Breast epithelium (tissue), 4 donors: ENCODE measurements at regions not wholly inside any gene's neighbourhood (a gene's known extent, or its start where the extent isn't known, plus 50 kb on each side); places are given as distances from the start of the nearest gene placed in this dataset.

Experiments
- DNase-seq, 2 donors: peaks; one replicate each; pipeline ENCODE4 v3.0.0-alpha.2; 2019; ENCODE audit warnings: low spot score in 2 of 2
- H3K27ac ChIP-seq, 2 donors: fragments of 200-600 bp; sonication (generic) in 1 of 2; one replicate each; pipeline ENCODE4 v1.5.1; 2016 to 2019; ENCODE audit warnings: mild to moderate bottlenecking in 1 of 2
- H3K27me3 ChIP-seq, 2 donors: fragments of 200-600 bp; sonication (generic) in 1 of 2; one replicate each; pipeline versions ENCODE4 v1.5.1 to v1.6.0; 2017 to 2019; ENCODE audit warnings: control low read depth in 1 of 2, mild to moderate bottlenecking in 1 of 2
- H3K36me3 ChIP-seq: fragments of 200-600 bp; one replicate; pipeline ENCODE4 v1.5.1; 2019
- H3K4me1 ChIP-seq, 2 donors: fragments of 200-600 bp; sonication (generic); one replicate each; pipeline ENCODE4 v1.5.1; 2016 to 2019; ENCODE audit warnings: control low read depth in 1 of 2
- H3K4me3 ChIP-seq, 3 donors: fragments of 200-600 bp; sonication (generic); 1 replicate in 2 of 3; 2 replicates in 1 of 3; pipeline ENCODE4 v1.5.1; 2016 to 2019; ENCODE audit warnings: mild to moderate bottlenecking in 3 of 3, moderate library complexity in 2 of 3
- H3K9me3 ChIP-seq, 2 donors: fragments of 200-600 bp; sonication (generic) in 1 of 2; one replicate each; pipeline ENCODE4 v1.5.1; 2016 to 2019; ENCODE audit warnings: control low read depth in 1 of 2
- POLR2A ChIP-seq: fragments of 450-650 bp; IDR thresholded peaks from one replicate; pipeline ENCODE4 v1.6.1; 2016; ENCODE audit warnings: antibody characterized with exemption, mild to moderate bottlenecking, moderate library complexity
- POLR2AphosphoS5 ChIP-seq, 3 donors: sonication (generic); formaldehyde crosslinking; IDR thresholded peaks; one replicate each; pipeline ENCODE4 v1.6.1; 2017; ENCODE audit warnings: antibody characterized with exemption in 3 of 3
- intact Hi-C: fragments of 100-400 bp; cut with DNase I; formaldehyde crosslinking; loops from one replicate; pipeline ENCODE4 v1.15.1; 2023; ENCODE audit warnings: low total_unique reads
- TF ChIP-seq, protein P1 (sequence below), 3 donors: fragments of 450-650 bp; IDR thresholded peaks; one replicate each; pipeline ENCODE4 v1.5.1; 2016 to 2017; ENCODE audit warnings: antibody characterized with exemption in 3 of 3, mild to moderate bottlenecking in 3 of 3, moderate library complexity in 3 of 3

DNA sequence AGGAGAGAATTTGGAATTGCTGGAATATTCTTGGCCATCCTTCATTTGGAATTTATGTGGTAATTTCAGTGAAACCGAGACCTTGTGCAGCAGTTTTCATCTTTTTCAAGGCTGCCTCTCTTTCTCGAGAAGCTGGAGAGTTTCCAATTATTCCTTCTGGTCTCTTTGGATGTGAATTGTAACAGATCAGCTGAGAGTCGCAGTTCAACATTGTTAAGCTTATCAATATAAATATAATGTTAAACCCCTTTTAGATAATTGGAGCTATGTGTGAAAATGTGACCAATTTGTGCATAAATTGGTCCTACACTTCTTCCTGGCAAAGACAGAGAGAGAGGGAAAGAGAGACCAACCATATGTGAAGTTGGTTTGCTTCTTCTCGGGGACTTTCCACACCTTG is 425.6 kb downstream of the TSHZ3 start:
- TF ChIP-seq, protein P1, sequence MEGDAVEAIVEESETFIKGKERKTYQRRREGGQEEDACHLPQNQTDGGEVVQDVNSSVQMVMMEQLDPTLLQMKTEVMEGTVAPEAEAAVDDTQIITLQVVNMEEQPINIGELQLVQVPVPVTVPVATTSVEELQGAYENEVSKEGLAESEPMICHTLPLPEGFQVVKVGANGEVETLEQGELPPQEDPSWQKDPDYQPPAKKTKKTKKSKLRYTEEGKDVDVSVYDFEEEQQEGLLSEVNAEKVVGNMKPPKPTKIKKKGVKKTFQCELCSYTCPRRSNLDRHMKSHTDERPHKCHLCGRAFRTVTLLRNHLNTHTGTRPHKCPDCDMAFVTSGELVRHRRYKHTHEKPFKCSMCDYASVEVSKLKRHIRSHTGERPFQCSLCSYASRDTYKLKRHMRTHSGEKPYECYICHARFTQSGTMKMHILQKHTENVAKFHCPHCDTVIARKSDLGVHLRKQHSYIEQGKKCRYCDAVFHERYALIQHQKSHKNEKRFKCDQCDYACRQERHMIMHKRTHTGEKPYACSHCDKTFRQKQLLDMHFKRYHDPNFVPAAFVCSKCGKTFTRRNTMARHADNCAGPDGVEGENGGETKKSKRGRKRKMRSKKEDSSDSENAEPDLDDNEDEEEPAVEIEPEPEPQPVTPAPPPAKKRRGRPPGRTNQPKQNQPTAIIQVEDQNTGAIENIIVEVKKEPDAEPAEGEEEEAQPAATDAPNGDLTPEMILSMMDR (IDR thresholded peaks at IDR 0.05): no peak
- TF ChIP-seq POLR2AphosphoS5 (IDR thresholded peaks at IDR 0.05): no peak
- no peak for TF ChIP-seq POLR2A
- intact Hi-C loops: no loop called here
- H3K27ac ChIP-seq: no peak overlapping the region
- peaks cover 0 to 7% of the 10 kb centered on the region in 2 donors for H3K9me3 ChIP-seq
- no peaks in the 10 kb centered on the region for H3K4me1 ChIP-seq
- no peaks in the 10 kb centered on the region for H3K36me3 ChIP-seq
- no peaks in the 10 kb centered on the region for H3K27me3 ChIP-seq
- no peak for DNase-seq
- H3K4me3 ChIP-seq: no peak overlapping the region

DNA sequence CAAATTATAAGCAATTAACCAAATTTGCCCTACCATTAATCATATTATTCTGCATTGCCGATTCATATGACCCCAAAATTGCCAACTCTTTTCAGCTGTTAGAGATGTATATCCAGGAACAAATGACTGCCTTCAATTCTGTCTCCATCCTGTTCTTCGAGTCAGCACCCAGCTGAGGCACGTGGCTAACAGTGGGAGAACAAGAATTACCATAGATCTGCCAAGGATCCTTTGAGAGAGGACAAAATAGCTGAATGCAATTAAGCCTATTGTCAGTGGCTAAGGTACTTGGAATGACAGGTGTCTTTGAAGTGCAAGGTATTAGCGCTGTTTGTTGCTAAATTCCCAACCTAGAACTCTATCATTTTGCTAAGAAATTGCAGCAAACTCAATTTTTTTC is 426.1 kb downstream of the TSHZ3 start:
- TF ChIP-seq POLR2AphosphoS5 (IDR thresholded peaks at IDR 0.05) (no peak), POLR2A (no peak)
- TF ChIP-seq, protein P1 (IDR thresholded peaks at IDR 0.05): no peak
- Histone ChIP-seq H3K27me3 (no peaks in the 10 kb centered on the region), H3K4me1 (no peaks in the 10 kb centered on the region), H3K36me3 (no peaks in the 10 kb centered on the region), H3K9me3 (peaks cover 0 to 2% of the 10 kb centered on the region in 2 donors), H3K4me3 (no peak overlapping the region), H3K27ac (no peak overlapping the region)
- DNase-seq: no peak
- intact Hi-C loops: no loop called here

DNA sequence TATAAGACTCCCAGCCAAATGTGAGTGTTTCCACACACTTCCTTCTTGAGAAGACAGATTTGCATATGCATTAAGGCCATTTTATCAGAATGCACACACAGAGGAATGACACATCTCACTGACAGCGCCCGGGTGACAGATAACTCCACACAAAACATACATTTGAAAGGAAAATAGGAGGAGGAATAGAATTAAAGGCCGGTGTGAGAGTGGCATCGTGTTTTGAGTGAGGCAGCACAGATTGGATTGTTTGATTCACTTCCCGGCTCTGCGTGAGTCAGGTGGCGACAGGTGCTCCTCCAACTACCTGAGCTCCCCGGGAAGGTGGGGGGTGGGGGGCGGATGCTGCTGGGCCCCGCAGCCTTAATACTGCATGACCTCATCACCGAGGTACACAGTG is 429.0 kb downstream of the TSHZ3 start:
- no peak for DNase-seq
- Histone ChIP-seq H3K9me3 (no peaks in the 10 kb centered on the region), H3K27me3 (no peaks in the 10 kb centered on the region), H3K4me3 (no peak overlapping the region), H3K36me3 (no peaks in the 10 kb centered on the region), H3K27ac (no peak overlapping the region), H3K4me1 (no peaks in the 10 kb centered on the region)
- TF ChIP-seq, protein P1 (IDR thresholded peaks at IDR 0.05): no peak
- TF ChIP-seq POLR2A: no peak
- no peak for TF ChIP-seq POLR2AphosphoS5 (IDR thresholded peaks at IDR 0.05)
- intact Hi-C loops: no loop called here

DNA sequence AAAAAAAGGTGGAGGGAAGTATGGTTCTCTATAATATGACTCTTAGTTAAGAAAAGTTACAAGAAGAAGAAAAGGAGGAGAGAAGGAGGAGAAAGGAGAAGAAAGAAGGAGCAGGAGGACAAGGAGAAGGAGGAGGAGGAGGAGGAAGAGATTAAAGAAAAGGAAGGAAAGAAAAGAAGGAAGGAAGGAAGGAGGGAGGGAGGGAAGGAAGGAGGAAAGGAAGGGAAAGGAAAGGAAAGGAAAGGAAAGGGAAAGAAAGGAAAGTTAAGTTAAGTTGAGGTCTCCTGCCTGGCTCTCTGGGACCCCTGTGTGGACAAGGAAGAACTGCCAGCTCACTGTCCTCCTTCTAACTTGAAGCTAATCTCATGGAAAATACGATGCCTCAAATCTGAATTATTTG is 429.5 kb downstream of the TSHZ3 start:
- no peak overlapping the region for H3K27ac ChIP-seq
- TF ChIP-seq, protein P1 (IDR thresholded peaks at IDR 0.05): no peak
- TF ChIP-seq POLR2AphosphoS5 (IDR thresholded peaks at IDR 0.05): no peak
- no peak for TF ChIP-seq POLR2A
- no peaks in the 10 kb centered on the region for H3K4me1 ChIP-seq

DNA sequence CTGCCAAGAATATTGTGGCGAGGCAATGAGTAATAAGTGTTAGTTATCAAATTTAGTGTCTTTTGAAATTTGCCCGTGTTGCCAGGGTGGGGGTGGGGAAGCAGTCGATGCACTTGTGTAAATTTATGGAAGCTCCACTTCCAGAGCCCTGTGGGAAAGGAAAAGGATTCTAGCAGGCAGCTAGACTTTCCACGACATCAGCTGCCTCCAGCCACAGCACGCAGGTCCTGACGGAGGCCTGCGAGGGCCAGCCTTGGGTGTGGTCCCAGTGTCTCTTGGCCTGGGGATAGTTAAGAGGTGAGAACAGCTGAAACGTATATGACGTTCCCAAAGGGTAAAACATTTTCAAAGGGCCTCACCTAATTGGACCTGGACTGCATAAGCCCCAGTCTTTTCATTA is 433.0 kb downstream of the TSHZ3 start:
- no peak for TF ChIP-seq POLR2AphosphoS5 (IDR thresholded peaks at IDR 0.05)
- TF ChIP-seq, protein P1 (IDR thresholded peaks at IDR 0.05): no peak
- TF ChIP-seq POLR2A: no peak
- DNase-seq: no peak

More for the DNA sequence above, 429.5 kb downstream of the TSHZ3 start:
- no peaks in the 10 kb centered on the region for H3K36me3 ChIP-seq
- H3K27me3 ChIP-seq: no peaks in the 10 kb centered on the region
- H3K4me3 ChIP-seq: no peak overlapping the region
- no peak for DNase-seq
- no peaks in the 10 kb centered on the region for H3K9me3 ChIP-seq
- intact Hi-C loops: no loop called here

More for the DNA sequence above, 433.0 kb downstream of the TSHZ3 start:
- intact Hi-C loops: no loop called here
- H3K27me3 ChIP-seq: no peaks in the 10 kb centered on the region
- H3K36me3 ChIP-seq: no peaks in the 10 kb centered on the region
- no peaks in the 10 kb centered on the region for H3K4me1 ChIP-seq
- no peak overlapping the region for H3K4me3 ChIP-seq
- H3K9me3 ChIP-seq: no peaks in the 10 kb centered on the region
- H3K27ac ChIP-seq: no peak overlapping the region
